SU-DHL-6 (cell line): ENCODE measurements at regions not wholly inside any gene's neighbourhood (a gene's known extent, or its start where the extent isn't known, plus 50 kb on each side); places are given as distances from the start of the nearest gene placed in this dataset.

Experiments
- H2AFZ ChIP-seq: fragments of 200-600 bp; sonication (generic); 2 replicates; pipeline ENCODE4 v1.6.1; 2014; ENCODE audit warnings: low read depth, mild to moderate bottlenecking, moderate library complexity, mixed read lengths, antibody characterized with exemption, low read length; ENCODE audit not compliant: severe bottlenecking
- H3F3A ChIP-seq: fragments of 200-600 bp; shearing (Covaris generic); 2 replicates; pipeline ENCODE4 v1.6.0; 2016; ENCODE audit warnings: antibody characterized with exemption, mild to moderate bottlenecking; ENCODE audit not compliant: insufficient read depth
- H3K27ac ChIP-seq: fragments of 200-600 bp; sonication (generic); 2 replicates; pipeline ENCODE4 v1.5.1; 2016; ENCODE audit warnings: low read depth, mild to moderate bottlenecking, low read length, moderate library complexity, mixed read lengths
- H3K27me3 ChIP-seq: fragments of 200-600 bp; sonication (generic), shearing (Covaris generic); 2 replicates; pipeline ENCODE4 v1.6.0; 2014; ENCODE audit warnings: mild to moderate bottlenecking, low read length
- H3K36me3 ChIP-seq: fragments of 200-600 bp; sonication (generic); 2 replicates; pipeline ENCODE4 v1.6.1; 2014; ENCODE audit warnings: mild to moderate bottlenecking, low read length, mixed read lengths
- H3K4me2 ChIP-seq: fragments of 300-600, 200-600 bp; shearing (Covaris generic), sonication (generic); 2 replicates; pipeline ENCODE4 v1.6.0; 2014; ENCODE audit warnings: low read length, low read depth, mild to moderate bottlenecking; ENCODE audit not compliant: poor library complexity, severe bottlenecking
- H3K4me3 ChIP-seq: fragments of 200-600 bp; sonication (generic); 2 replicates; pipeline ENCODE4 v1.5.1; 2014; ENCODE audit warnings: antibody characterized with exemption, low read length, mild to moderate bottlenecking, mixed read lengths; ENCODE audit not compliant: insufficient read depth, poor library complexity, severe bottlenecking
- H3K79me2 ChIP-seq: fragments of 200-600 bp; sonication (generic); 2 replicates; pipeline ENCODE4 v1.6.1; 2014; ENCODE audit warnings: mild to moderate bottlenecking, low read length, moderate library complexity; ENCODE audit not compliant: insufficient read depth
- H3K9ac ChIP-seq: fragments of 200-600 bp; sonication (generic); 2 replicates; pipeline ENCODE4 v1.7.0; 2014; ENCODE audit warnings: mild to moderate bottlenecking, low read length
- H3K9me2 ChIP-seq: fragments of 200-600 bp; sonication (generic); replicated peaks from 2 replicates; pipeline ENCODE4 v1.6.1; 2014; ENCODE audit warnings: low read length; ENCODE audit not compliant: insufficient read depth
- H3K9me3 ChIP-seq: fragments of 200-600 bp; sonication (generic); 2 replicates; pipeline ENCODE4 v1.6.1; 2014; ENCODE audit warnings: low read length, mixed read lengths; ENCODE audit not compliant: insufficient read depth
- H4K20me1 ChIP-seq: fragments of 200-600 bp; sonication (generic); 2 replicates; pipeline ENCODE4 v1.6.1; 2014; ENCODE audit warnings: low read depth, mild to moderate bottlenecking, antibody characterized with exemption, low read length, moderate library complexity, mixed read lengths
- CTCF ChIP-seq: fragments of 200-600 bp; sonication (generic); IDR thresholded peaks from one replicate; pipeline ENCODE4 v1.5.1; 2017; ENCODE audit warnings: antibody characterized with exemption, mild to moderate bottlenecking, low read length, moderate library complexity; ENCODE audit not compliant: insufficient read depth, poor library complexity, severe bottlenecking
- EZH2phosphoT487 ChIP-seq: fragments of 200-600 bp; sonication (generic), shearing (Covaris generic); conservative IDR thresholded peaks from 2 replicates; pipeline ENCODE4 v1.6.1; 2018; ENCODE audit warnings: mild to moderate bottlenecking, antibody characterized with exemption, low read length, moderate library complexity, mixed read lengths

DNA sequence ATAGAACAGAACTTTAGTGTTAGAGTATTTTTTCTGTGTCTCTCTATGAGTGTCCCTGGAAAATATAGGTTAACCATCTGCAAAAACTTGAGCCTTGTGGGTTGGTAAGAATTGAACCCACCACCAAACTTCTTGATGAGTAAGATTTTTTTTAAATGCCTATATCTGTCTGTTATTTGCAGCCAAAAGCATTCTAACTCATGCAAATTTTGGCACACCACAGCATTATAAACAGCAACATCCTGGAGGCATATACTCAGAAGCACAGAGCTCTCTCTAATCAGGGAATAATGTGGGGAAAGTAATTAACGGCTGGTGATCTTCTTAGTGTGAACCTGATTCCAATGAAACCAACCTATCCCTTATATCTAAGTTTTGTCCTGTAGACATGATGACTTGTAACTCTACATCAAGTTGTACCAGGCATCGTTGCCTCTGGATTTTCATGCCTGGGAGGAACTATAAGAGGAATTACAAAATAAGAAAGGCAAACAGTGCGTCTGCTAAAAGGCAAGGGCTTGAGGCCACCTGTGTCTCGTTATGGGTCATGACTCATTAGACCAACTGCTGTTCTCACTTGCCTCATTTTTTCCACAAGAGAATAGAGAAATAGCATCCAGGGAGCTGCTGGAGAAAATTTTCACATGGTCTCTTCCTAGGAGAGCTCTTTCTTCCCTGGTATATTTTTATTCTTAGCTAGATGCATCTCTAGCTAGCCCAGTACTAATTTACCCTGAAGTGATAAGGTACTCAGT lies 202.4 kb downstream of the CHIC2 start:
- H3K9me2 ChIP-seq = no peaks in the 10 kb centered on the region
- no peak overlapping the region for H3K4me3 ChIP-seq
- H3K36me3 ChIP-seq = no peaks in the 10 kb centered on the region
- H3K4me2 ChIP-seq = no peak overlapping the region
- H3K9ac ChIP-seq = no peak overlapping the region
- no peaks in the 10 kb centered on the region for H3K79me2 ChIP-seq
- no peaks in the 10 kb centered on the region for H3F3A ChIP-seq
- H4K20me1 ChIP-seq = no peaks in the 10 kb centered on the region
- TF ChIP-seq CTCF (no peak), EZH2phosphoT487 (no peak)
- H2AFZ ChIP-seq = no peak overlapping the region
- H3K27me3 ChIP-seq = no peaks in the 10 kb centered on the region
- no peaks in the 10 kb centered on the region for H3K9me3 ChIP-seq
- H3K27ac ChIP-seq = no peak overlapping the region

DNA sequence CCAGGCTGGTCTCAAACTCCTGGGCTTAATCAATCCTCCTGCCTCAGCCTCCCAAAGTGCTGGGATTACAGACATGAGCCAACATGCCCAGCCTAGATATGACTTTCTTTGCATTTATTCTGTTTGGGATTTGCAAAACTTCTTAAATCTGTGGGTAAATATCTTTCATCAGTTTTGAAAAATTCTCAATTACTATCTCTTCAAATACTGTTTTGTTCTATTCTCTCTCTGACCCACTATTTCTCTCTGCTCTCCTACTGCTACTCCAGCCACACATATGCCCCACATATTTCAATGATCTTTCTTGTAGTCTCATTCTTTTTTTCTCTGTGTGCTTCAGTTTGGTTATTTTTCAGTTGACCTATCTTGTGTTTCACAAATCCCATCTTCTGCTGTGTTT lies 205.1 kb downstream of the CHIC2 start:
- no peak for TF ChIP-seq EZH2phosphoT487
- Histone ChIP-seq H3F3A (no peaks in the 10 kb centered on the region), H3K4me3 (no peak overlapping the region), H3K9ac (no peak overlapping the region), H4K20me1 (no peaks in the 10 kb centered on the region), H3K79me2 (no peaks in the 10 kb centered on the region), H3K27me3 (no peaks in the 10 kb centered on the region), H3K36me3 (no peaks in the 10 kb centered on the region), H3K9me2 (no peaks in the 10 kb centered on the region), H3K9me3 (no peaks in the 10 kb centered on the region), H3K27ac (no peak overlapping the region), H2AFZ (no peak overlapping the region), H3K4me2 (no peak overlapping the region)

- no peaks in the 10 kb centered on the region for H4K20me1 ChIP-seq
- no peak overlapping the region for H3K27ac ChIP-seq
- no peak overlapping the region for H2AFZ ChIP-seq
- H3K9me2 ChIP-seq = no peaks in the 10 kb centered on the region
- H3K4me2 ChIP-seq = no peak overlapping the region
- no peak overlapping the region for H3K4me3 ChIP-seq
- H3K36me3 ChIP-seq = no peaks in the 10 kb centered on the region
- no peaks in the 10 kb centered on the region for H3K9me3 ChIP-seq
- no peaks in the 10 kb centered on the region for H3F3A ChIP-seq
- TF ChIP-seq EZH2phosphoT487 = no peak
- TF ChIP-seq CTCF = no peak
- H3K27me3 ChIP-seq = no peaks in the 10 kb centered on the region
- H3K9ac ChIP-seq = no peak overlapping the region
- H3K79me2 ChIP-seq = no peaks in the 10 kb centered on the region
Measured at GRCh38 chr4:53858744-53859143, 205.7 kb downstream of the CHIC2 start.

- Histone ChIP-seq H4K20me1 (no peaks in the 10 kb centered on the region), H3K9ac (no peak overlapping the region), H3K36me3 (no peaks in the 10 kb centered on the region), H2AFZ (no peak overlapping the region), H3K9me3 (no peaks in the 10 kb centered on the region), H3K9me2 (no peaks in the 10 kb centered on the region), H3K79me2 (no peaks in the 10 kb centered on the region), H3K4me3 (no peak overlapping the region), H3K4me2 (no peak overlapping the region), H3F3A (no peaks in the 10 kb centered on the region), H3K27me3 (no peaks in the 10 kb centered on the region), H3K27ac (no peak overlapping the region)
- TF ChIP-seq CTCF (no peak), EZH2phosphoT487 (no peak)
Measured at GRCh38 chr4:53855581-53856250, 208.7 kb downstream of the CHIC2 start.
